Calu3 (cell line): ENCODE measurements at regions not wholly inside any gene's neighbourhood (a gene's known extent, or its start where the extent isn't known, plus 50 kb on each side); places are given as distances from the start of the nearest gene placed in this dataset.

Experiments
- BruUV-seq: library from RNA; stranded (reverse); fragments of 400-500 nt; replicated peaks from 2 replicates; lab custom pipeline; 2021; lab: Mats Ljungman, UMichigan
- CTCF ChIA-PET: fragments of 300-600 bp; sonication (Branson Sonifier 250); formaldehyde crosslinking; loops from one replicate; lab custom pipeline; 2022; ENCODE audit warnings: antibody characterized with exemption; lab: Charles Lee
- DNase-seq: peaks from one replicate; pipeline ENCODE4 v3.0.0; 2022
- H3K27ac Mint-ChIP-seq: one replicate; pipeline ENCODE4 v1.8.0; 2022; ENCODE audit warnings: mixed read lengths; ENCODE audit not compliant: unreplicated experiment
- H3K27me3 Mint-ChIP-seq: one replicate; pipeline ENCODE4 v1.8.0; 2022; ENCODE audit warnings: mixed read lengths; ENCODE audit not compliant: unreplicated experiment
- H3K36me3 Mint-ChIP-seq: one replicate; pipeline ENCODE4 v1.8.0; 2022; ENCODE audit warnings: mild to moderate bottlenecking, moderate library complexity, mixed read lengths; ENCODE audit not compliant: insufficient read depth, unreplicated experiment
- H3K4me1 Mint-ChIP-seq: one replicate; pipeline ENCODE4 v1.8.0; 2022; ENCODE audit warnings: mild to moderate bottlenecking, low read depth, mixed read lengths; ENCODE audit not compliant: unreplicated experiment
- H3K4me3 Mint-ChIP-seq: one replicate; pipeline ENCODE4 v1.8.0; 2022; ENCODE audit warnings: mild to moderate bottlenecking, low read depth, moderate library complexity, mixed read lengths; ENCODE audit not compliant: unreplicated experiment
- H3K9me3 Mint-ChIP-seq: one replicate; pipeline ENCODE4 v1.8.0; 2022; ENCODE audit warnings: low read depth, mixed read lengths; ENCODE audit not compliant: unreplicated experiment
- intact Hi-C: fragments of 100-400 bp; cut with micrococcal nuclease; formaldehyde crosslinking; loops from one replicate; pipeline ENCODE4 v1.10.0; 2022; ENCODE audit not compliant: unreplicated experiment
- TF ChIP-seq, protein P1 (sequence below): fragments of 200-600 bp; IDR thresholded peaks from one replicate; pipeline ENCODE4 v1.8.0; 2022; ENCODE audit warnings: antibody characterized with exemption; ENCODE audit not compliant: unreplicated experiment

DNA sequence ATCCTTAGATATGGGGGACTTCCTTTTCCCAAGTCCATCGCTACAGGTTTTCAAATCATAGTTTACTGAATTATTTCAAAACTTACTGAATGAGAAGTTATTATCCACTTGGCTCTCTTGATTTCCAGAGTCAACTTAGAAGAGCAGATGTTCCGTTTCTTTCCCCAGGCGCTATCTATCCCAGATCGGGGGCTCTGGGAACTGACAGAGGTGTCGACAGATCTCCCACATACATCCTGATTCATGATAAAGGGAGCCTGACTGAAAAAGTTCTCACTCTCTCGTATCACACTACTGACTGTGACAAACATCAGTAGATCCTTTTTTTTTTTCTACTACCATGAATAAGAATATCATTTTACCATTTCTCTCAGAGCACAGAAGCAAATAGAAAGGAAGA lies 654.8 kb downstream of the RNF144B start:
- Mint-ChIP-seq H3K36me3 (no peaks in the 10 kb centered on the region), H3K27ac (no peak overlapping the region), H3K4me1 (no peaks in the 10 kb centered on the region), H3K4me3 (no peak overlapping the region), H3K27me3 (no peaks in the 10 kb centered on the region), H3K9me3 (no peaks in the 10 kb centered on the region)
- intact Hi-C loops = no loop called here
- no peak for DNase-seq
- BruUV-seq = no TSS peak
- CTCF ChIA-PET = no interaction called here
- TF ChIP-seq, protein P1, sequence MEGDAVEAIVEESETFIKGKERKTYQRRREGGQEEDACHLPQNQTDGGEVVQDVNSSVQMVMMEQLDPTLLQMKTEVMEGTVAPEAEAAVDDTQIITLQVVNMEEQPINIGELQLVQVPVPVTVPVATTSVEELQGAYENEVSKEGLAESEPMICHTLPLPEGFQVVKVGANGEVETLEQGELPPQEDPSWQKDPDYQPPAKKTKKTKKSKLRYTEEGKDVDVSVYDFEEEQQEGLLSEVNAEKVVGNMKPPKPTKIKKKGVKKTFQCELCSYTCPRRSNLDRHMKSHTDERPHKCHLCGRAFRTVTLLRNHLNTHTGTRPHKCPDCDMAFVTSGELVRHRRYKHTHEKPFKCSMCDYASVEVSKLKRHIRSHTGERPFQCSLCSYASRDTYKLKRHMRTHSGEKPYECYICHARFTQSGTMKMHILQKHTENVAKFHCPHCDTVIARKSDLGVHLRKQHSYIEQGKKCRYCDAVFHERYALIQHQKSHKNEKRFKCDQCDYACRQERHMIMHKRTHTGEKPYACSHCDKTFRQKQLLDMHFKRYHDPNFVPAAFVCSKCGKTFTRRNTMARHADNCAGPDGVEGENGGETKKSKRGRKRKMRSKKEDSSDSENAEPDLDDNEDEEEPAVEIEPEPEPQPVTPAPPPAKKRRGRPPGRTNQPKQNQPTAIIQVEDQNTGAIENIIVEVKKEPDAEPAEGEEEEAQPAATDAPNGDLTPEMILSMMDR = no peak

- H3K27ac Mint-ChIP-seq = no peak overlapping the region
- no peaks in the 10 kb centered on the region for H3K27me3 Mint-ChIP-seq
- no peaks in the 10 kb centered on the region for H3K4me1 Mint-ChIP-seq
- H3K9me3 Mint-ChIP-seq = no peaks in the 10 kb centered on the region
- TF ChIP-seq, protein P1 = no peak
- BruUV-seq = no TSS peak
- DNase-seq = no peak
- CTCF ChIA-PET = no interaction called here
- H3K4me3 Mint-ChIP-seq = no peak overlapping the region
- intact Hi-C loops = no loop called here
- no peaks in the 10 kb centered on the region for H3K36me3 Mint-ChIP-seq
Measured at GRCh38 chr6:19042420-19042819, 655.3 kb downstream of the RNF144B start.

- Mint-ChIP-seq H3K9me3 (peaks cover 8% of the 10 kb centered on the region), H3K27me3 (no peaks in the 10 kb centered on the region), H3K27ac (no peak overlapping the region), H3K4me3 (no peak overlapping the region), H3K4me1 (no peaks in the 10 kb centered on the region), H3K36me3 (no peaks in the 10 kb centered on the region)
- intact Hi-C loops = no loop called here
- BruUV-seq = no TSS peak
- no peak for DNase-seq
- TF ChIP-seq, protein P1 = no peak
- CTCF ChIA-PET = interaction anchor here (0.5 kb wide), 1 partner anchor 402 kb away, joined by 5 read pairs; no protein-coding TSS in a partner anchor
Measured at GRCh38 chr6:19050765-19051164, 663.6 kb downstream of the RNF144B start.

- intact Hi-C loops = no loop called here
- no peak for DNase-seq
- Mint-ChIP-seq H3K4me3 (no peak overlapping the region), H3K27ac (no peak overlapping the region), H3K36me3 (no peaks in the 10 kb centered on the region), H3K9me3 (peaks cover 10% of the 10 kb centered on the region), H3K4me1 (no peaks in the 10 kb centered on the region), H3K27me3 (no peaks in the 10 kb centered on the region)
- TF ChIP-seq, protein P1 = no peak
- CTCF ChIA-PET = no interaction called here
- no TSS peak for BruUV-seq
Measured at GRCh38 chr6:19052219-19052618, 665.1 kb downstream of the RNF144B start.
